Left kidney (tissue), 1 donor: ENCODE measurements at regions not wholly inside any gene's neighbourhood (a gene's known extent, or its start where the extent isn't known, plus 50 kb on each side); places are given as distances from the start of the nearest gene placed in this dataset.

ENCODE experiments used
- DNase-seq: peaks from one replicate; pipeline ENCODE4 v3.0.0-alpha.2; 2013

GRCh38 chr11:97965849-97966646 is 1054.7 kb upstream of the CNTN5 start:
- no peak for DNase-seq

- no peak for DNase-seq
These were observed 1053.8 kb upstream of the CNTN5 start for GRCh38 chr11:97966901-97967300.

- no peak for DNase-seq
These were observed 1052.7 kb upstream of the CNTN5 start for GRCh38 chr11:97968071-97968470.

GRCh38 chr11:97972731-97973130 is 1048.0 kb upstream of the CNTN5 start:
- no peak for DNase-seq

- no peak for DNase-seq
These were observed 1047.3 kb upstream of the CNTN5 start for GRCh38 chr11:97973352-97973857.

GRCh38 chr11:97974798-97975498 is 1045.8 kb upstream of the CNTN5 start:
- DNase-seq, result no peak

GRCh38 chr11:97977726-97978125 is 1043.0 kb upstream of the CNTN5 start:
- no peak for DNase-seq

GRCh38 chr11:97979741-97980140 is 1041.0 kb upstream of the CNTN5 start:
- no peak for DNase-seq

GRCh38 chr11:97982512-97982911 is 1038.2 kb upstream of the CNTN5 start:
- DNase-seq, result no peak

GRCh38 chr11:97989121-97989520 is 1031.6 kb upstream of the CNTN5 start:
- no peak for DNase-seq

GRCh38 chr11:97990162-97990920 is 1030.4 kb upstream of the CNTN5 start:
- no peak for DNase-seq

GRCh38 chr11:97993562-97993961 is 1027.2 kb upstream of the CNTN5 start:
- DNase-seq, result no peak

GRCh38 chr11:97995874-97996273 is 1024.9 kb upstream of the CNTN5 start:
- no peak for DNase-seq

- no peak for DNase-seq
These were observed 1024.0 kb upstream of the CNTN5 start for GRCh38 chr11:97996762-97997161.

GRCh38 chr11:98003606-98004371 is 1017.0 kb upstream of the CNTN5 start:
- no peak for DNase-seq

GRCh38 chr11:98007072-98007471 is 1013.7 kb upstream of the CNTN5 start:
- no peak for DNase-seq

- no peak for DNase-seq
These were observed 993.1 kb upstream of the CNTN5 start for GRCh38 chr11:98027652-98028051.

GRCh38 chr11:98029832-98030231 is 990.9 kb upstream of the CNTN5 start:
- no peak for DNase-seq

GRCh38 chr11:98036810-98037209 is 983.9 kb upstream of the CNTN5 start:
- DNase-seq, result no peak

GRCh38 chr11:98040061-98040808 is 980.5 kb upstream of the CNTN5 start:
- no peak for DNase-seq

- no peak for DNase-seq
These were observed 973.1 kb upstream of the CNTN5 start for GRCh38 chr11:98047647-98048046.
